Stimulated activated CD4-positive, alpha-beta T cell treated with anti-CD3 and anti-CD28 coated beads, Interleukin-1b, Interleukin-23, amount 100 ng/mL, for 1 hour (primary cell): ENCODE measurements at regions not wholly inside any gene's neighbourhood (a gene's known extent, or its start where the extent isn't known, plus 50 kb on each side); places are given as distances from the start of the nearest gene placed in this dataset.

Source experiments
- DNase-seq, 2 donors: peaks; one replicate each; pipeline ENCODE4 v3.0.0-alpha.2; 2020; ENCODE audit warnings: low read depth in 2 of 2

GRCh38 chrX:38856670-38857265 is 55.5 kb downstream of the MID1IP1 start:
- no peak for DNase-seq

GRCh38 chrX:38857736-38858523 is 56.7 kb downstream of the MID1IP1 start:
- DNase-seq = no peak

- no peak for DNase-seq
These were observed 58.3 kb downstream of the MID1IP1 start for GRCh38 chrX:38859602-38860001.

GRCh38 chrX:38860106-38861013 is 59.1 kb downstream of the MID1IP1 start:
- no peak for DNase-seq

GRCh38 chrX:38861489-38861888 is 60.2 kb downstream of the MID1IP1 start:
- no peak for DNase-seq

- DNase-seq = no peak
These were observed 60.8 kb downstream of the MID1IP1 start for GRCh38 chrX:38862100-38862499.

- DNase-seq = no peak
These were observed 62.9 kb downstream of the MID1IP1 start for GRCh38 chrX:38864165-38864564.

GRCh38 chrX:38868321-38868720 is 67.1 kb downstream of the MID1IP1 start:
- no peak for DNase-seq

GRCh38 chrX:38868941-38869401 is 67.7 kb downstream of the MID1IP1 start:
- DNase-seq = no peak

GRCh38 chrX:38870361-38870895 is 69.2 kb downstream of the MID1IP1 start:
- no peak for DNase-seq

- DNase-seq = no peak
These were observed 70.1 kb downstream of the MID1IP1 start for GRCh38 chrX:38871129-38872029.

GRCh38 chrX:38877366-38877765 is 76.1 kb downstream of the MID1IP1 start:
- no peak for DNase-seq

GRCh38 chrX:38878641-38879340 is 77.5 kb downstream of the MID1IP1 start:
- no peak for DNase-seq

GRCh38 chrX:38879631-38880220 is 78.5 kb downstream of the MID1IP1 start:
- DNase-seq = no peak

GRCh38 chrX:38880296-38880854 is 79.1 kb downstream of the MID1IP1 start:
- DNase-seq = no peak

GRCh38 chrX:38881066-38881465 is 79.8 kb downstream of the MID1IP1 start:
- DNase-seq = no peak

GRCh38 chrX:38881727-38882126 is 80.5 kb downstream of the MID1IP1 start:
- no peak for DNase-seq

GRCh38 chrX:38882894-38883626 is 81.8 kb downstream of the MID1IP1 start:
- DNase-seq = no peak

- DNase-seq = no peak
These were observed 84.9 kb downstream of the MID1IP1 start for GRCh38 chrX:38886112-38886511.
